ENCODE measurements at regions not wholly inside any gene's neighbourhood (a gene's known extent, or its start where the extent isn't known, plus 50 kb on each side); places are given as distances from the start of the nearest gene placed in this dataset.

- TF ChIP-seq FOXP1 (CRISPR knock-in tag; IDR thresholded peaks at IDR 0.05; ENCODE audit: borderline replicate concordance) (no peak), CDX4 (CRISPR knock-in tag; IDR thresholded peaks at IDR 0.05; ENCODE audit: borderline replicate concordance) (no peak), ZNF425 (CRISPR knock-in tag; conservative IDR thresholded peaks at IDR 0.05) (no peak)
Measured at GRCh38 chr12:61848893-61849292, 411.3 kb upstream of the USP15 start (continued).

- ChIA-PET POLR2A (no interaction called here), CTCF (no interaction called here)
- ATAC-seq (no peak), DNase-seq (ENCODE audit: low spot score) (no peak)
- H3K9me3 Mint-ChIP-seq: peaks cover 16% of the 10 kb centered on the region
- no peak for TF ChIP-seq ARID4B (CRISPR knock-in tag; IDR thresholded peaks at IDR 0.05; ENCODE audit: borderline replicate concordance)
- TF ChIP-seq RELA (CRISPR knock-in tag; IDR thresholded peaks at IDR 0.05; ENCODE audit: borderline replicate concordance): no peak
- TF ChIP-seq FOXJ3 (CRISPR knock-in tag; IDR thresholded peaks at IDR 0.05; ENCODE audit: borderline replicate concordance): no peak
- TF ChIP-seq ZBTB43 (CRISPR knock-in tag; IDR thresholded peaks at IDR 0.05): no peak
- TF ChIP-seq NFATC4 (CRISPR knock-in tag; IDR thresholded peaks at IDR 0.05): no peak
- no peak for TF ChIP-seq OVOL2 (CRISPR knock-in tag; IDR thresholded peaks at IDR 0.05; ENCODE audit: borderline replicate concordance)
- TF ChIP-seq GABPB1 (CRISPR knock-in tag; IDR thresholded peaks at IDR 0.05): no peak
- TF ChIP-seq FOXP4 (CRISPR knock-in tag; IDR thresholded peaks at IDR 0.05): no peak
- TF ChIP-seq CBFB (CRISPR knock-in tag; IDR thresholded peaks at IDR 0.05; ENCODE audit: low read depth): no peak
- no peak for TF ChIP-seq RORB (CRISPR knock-in tag; IDR thresholded peaks at IDR 0.05)
- no peak for TF ChIP-seq SOX15 (CRISPR knock-in tag; IDR thresholded peaks at IDR 0.05)
- TF ChIP-seq HMGXB4 (CRISPR knock-in tag; IDR thresholded peaks at IDR 0.05): no peak
- no peak for TF ChIP-seq ZNF263 (CRISPR knock-in tag; IDR thresholded peaks at IDR 0.05; ENCODE audit: low read depth)
- no peak for TF ChIP-seq NR1H2 (CRISPR knock-in tag; IDR thresholded peaks at IDR 0.05)
- no peak for TF ChIP-seq MLX (CRISPR knock-in tag; IDR thresholded peaks at IDR 0.05)
- TF ChIP-seq KAT7 (CRISPR knock-in tag; IDR thresholded peaks at IDR 0.05; ENCODE audit: borderline replicate concordance): no peak
- no peak overlapping the region for H3K27ac Mint-ChIP-seq
- H3K4me3 Mint-ChIP-seq: no peak overlapping the region
- H3K27me3 Mint-ChIP-seq (ENCODE audit: low read depth): no peaks in the 10 kb centered on the region
- no peaks in the 10 kb centered on the region for H3K36me3 Mint-ChIP-seq
- H3K4me1 Mint-ChIP-seq: no peaks in the 10 kb centered on the region
Measured at GRCh38 chr12:61853945-61854344, 406.3 kb upstream of the USP15 start.
